ENCODE measurements at regions not wholly inside any gene's neighbourhood (a gene's known extent, or its start where the extent isn't known, plus 50 kb on each side); places are given as distances from the start of the nearest gene placed in this dataset.

- Histone ChIP-seq H3K4me3 (ENCODE audit: low read depth in 1 of 2, low read length in 2 of 2) (no peak overlapping the region), H3K4me1 (ENCODE audit: control insufficient read depth in 1 of 2, insufficient read depth in 2 of 2, low read length in 2 of 2) (peaks cover 0 to 8% of the 10 kb centered on the region in 2 donors), H3K27ac (ENCODE audit: low read length) (no peak overlapping the region), H3K27me3 (ENCODE audit: low read depth, low read length) (no peaks in the 10 kb centered on the region), H3K36me3 (ENCODE audit: control insufficient read depth in 1 of 2, insufficient read depth in 2 of 2, low read length in 2 of 2) (no peaks in the 10 kb centered on the region), H3K9me3 (ENCODE audit: control insufficient read depth in 1 of 2, low read length in 2 of 2) (no peaks in the 10 kb centered on the region)
These were observed 526.7 kb upstream of the FZD8 start for GRCh38 chr10:36168777-36169176.

DNA sequence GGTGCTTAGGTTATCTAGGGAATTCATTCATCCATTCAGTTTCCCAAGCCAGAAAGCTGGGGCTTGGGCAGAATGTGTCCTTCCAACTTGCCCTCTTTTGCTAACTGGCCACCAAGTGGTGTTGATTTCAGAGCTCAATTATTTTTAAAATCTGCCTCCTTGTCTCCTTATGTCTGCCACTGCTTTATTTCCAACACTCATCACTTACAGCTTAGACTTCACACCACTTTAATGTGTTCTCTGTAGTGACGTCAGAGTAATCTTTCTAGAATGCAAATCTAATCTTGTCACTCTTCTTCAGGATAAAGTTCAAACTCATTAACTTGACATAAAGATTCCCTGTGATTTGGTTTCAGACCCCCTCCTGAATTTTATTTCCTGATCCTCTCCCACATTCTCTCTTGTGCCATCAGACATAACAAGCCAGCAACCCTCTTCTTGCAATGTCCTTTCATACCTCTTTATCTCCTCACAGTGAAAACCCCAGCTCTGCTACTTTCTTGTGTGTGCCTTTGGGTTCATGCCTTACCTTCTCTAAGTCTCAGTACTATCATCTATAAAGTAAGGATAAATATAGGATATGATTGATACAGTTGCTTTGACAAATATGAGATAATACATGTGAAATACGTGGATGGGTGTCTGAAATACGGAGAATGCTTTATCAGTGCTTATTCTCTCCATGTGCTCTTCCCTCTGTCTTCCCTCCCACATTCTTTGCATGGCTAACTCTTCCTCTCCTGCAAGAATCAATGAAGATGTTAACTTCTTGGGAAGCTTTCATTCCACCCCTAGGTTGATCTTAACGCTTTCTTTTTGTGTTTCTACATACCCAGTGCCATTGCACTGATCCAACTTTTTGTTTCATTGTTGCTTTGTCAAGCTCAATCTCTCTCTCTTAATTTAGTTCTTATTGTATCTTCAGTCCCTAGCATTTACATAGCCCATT lies 522.7 kb upstream of the FZD8 start:
- Histone ChIP-seq H3K27me3 (ENCODE audit: low read depth, low read length) (no peaks in the 10 kb centered on the region), H3K36me3 (ENCODE audit: control insufficient read depth in 1 of 2, insufficient read depth in 2 of 2, low read length in 2 of 2) (no peaks in the 10 kb centered on the region), H3K9me3 (ENCODE audit: control insufficient read depth in 1 of 2, low read length in 2 of 2) (no peaks in the 10 kb centered on the region), H3K4me3 (ENCODE audit: low read depth in 1 of 2, low read length in 2 of 2) (no peak overlapping the region), H3K27ac (ENCODE audit: low read length) (no peak overlapping the region), H3K4me1 (ENCODE audit: control insufficient read depth in 1 of 2, insufficient read depth in 2 of 2, low read length in 2 of 2) (no peaks in the 10 kb centered on the region)

DNA sequence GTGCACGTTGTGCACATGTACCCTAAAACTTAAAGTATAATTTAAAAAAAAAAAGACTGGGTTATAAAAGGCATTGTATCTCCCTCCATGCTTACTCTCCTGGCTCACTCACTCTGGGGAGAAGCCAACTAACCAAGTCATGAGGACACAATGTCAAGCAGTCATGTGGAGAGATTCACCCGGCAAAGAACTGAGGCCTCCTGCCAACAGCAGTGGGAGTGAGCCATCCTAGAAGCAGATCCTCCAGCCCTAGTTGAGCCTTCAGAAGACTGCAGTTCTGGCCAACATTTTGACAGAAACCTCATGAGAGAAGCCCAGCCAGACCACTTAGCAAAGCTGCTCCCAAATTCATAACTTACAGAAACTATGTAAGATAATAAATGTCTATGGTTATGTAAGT lies 521.7 kb upstream of the FZD8 start:
- Histone ChIP-seq H3K36me3 (ENCODE audit: control insufficient read depth in 1 of 2, insufficient read depth in 2 of 2, low read length in 2 of 2) (no peaks in the 10 kb centered on the region), H3K27me3 (ENCODE audit: low read depth, low read length) (no peaks in the 10 kb centered on the region), H3K4me3 (ENCODE audit: low read depth in 1 of 2, low read length in 2 of 2) (no peak overlapping the region), H3K27ac (ENCODE audit: low read length) (no peak overlapping the region), H3K9me3 (ENCODE audit: control insufficient read depth in 1 of 2, low read length in 2 of 2) (no peaks in the 10 kb centered on the region), H3K4me1 (ENCODE audit: control insufficient read depth in 1 of 2, insufficient read depth in 2 of 2, low read length in 2 of 2) (no peaks in the 10 kb centered on the region)

GRCh38 chr10:36157486-36157885 lies 515.4 kb upstream of the FZD8 start:
- H3K36me3 ChIP-seq (ENCODE audit: control insufficient read depth in 1 of 2, insufficient read depth in 2 of 2, low read length in 2 of 2) = no peaks in the 10 kb centered on the region
- H3K4me1 ChIP-seq (ENCODE audit: control insufficient read depth in 1 of 2, insufficient read depth in 2 of 2, low read length in 2 of 2) = peaks cover 0 to 4% of the 10 kb centered on the region in 2 donors
- H3K4me3 ChIP-seq (ENCODE audit: low read depth in 1 of 2, low read length in 2 of 2) = no peak overlapping the region
- no peaks in the 10 kb centered on the region for H3K27me3 ChIP-seq (ENCODE audit: low read depth, low read length)
- no peaks in the 10 kb centered on the region for H3K9me3 ChIP-seq (ENCODE audit: control insufficient read depth in 1 of 2, low read length in 2 of 2)
- H3K27ac ChIP-seq (ENCODE audit: low read length) = no peak overlapping the region

DNA sequence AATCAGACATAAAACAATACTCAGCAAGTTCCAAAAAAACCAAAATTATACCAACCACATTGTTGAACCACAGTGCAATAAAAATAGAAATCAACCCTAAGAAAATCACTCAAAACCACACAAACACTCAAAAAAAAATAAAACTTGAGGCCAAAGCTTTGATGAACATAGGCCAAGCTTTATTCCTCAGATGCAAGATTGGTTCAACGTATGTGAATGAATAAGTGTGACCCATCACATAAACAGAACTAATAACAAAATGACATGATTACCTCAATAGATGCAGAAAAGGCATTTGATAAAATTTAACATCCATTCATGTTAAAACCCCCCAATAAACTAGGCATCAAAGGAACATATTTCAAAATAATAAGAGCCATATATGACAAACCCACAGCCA lies 506.1 kb upstream of the FZD8 start:
- Histone ChIP-seq H3K27ac (ENCODE audit: low read length) (no peak overlapping the region), H3K9me3 (ENCODE audit: control insufficient read depth in 1 of 2, low read length in 2 of 2) (no peaks in the 10 kb centered on the region), H3K36me3 (ENCODE audit: control insufficient read depth in 1 of 2, insufficient read depth in 2 of 2, low read length in 2 of 2) (no peaks in the 10 kb centered on the region), H3K4me1 (ENCODE audit: control insufficient read depth in 1 of 2, insufficient read depth in 2 of 2, low read length in 2 of 2) (no peaks in the 10 kb centered on the region), H3K27me3 (ENCODE audit: low read depth, low read length) (no peaks in the 10 kb centered on the region), H3K4me3 (ENCODE audit: low read depth in 1 of 2, low read length in 2 of 2) (no peak overlapping the region)

DNA sequence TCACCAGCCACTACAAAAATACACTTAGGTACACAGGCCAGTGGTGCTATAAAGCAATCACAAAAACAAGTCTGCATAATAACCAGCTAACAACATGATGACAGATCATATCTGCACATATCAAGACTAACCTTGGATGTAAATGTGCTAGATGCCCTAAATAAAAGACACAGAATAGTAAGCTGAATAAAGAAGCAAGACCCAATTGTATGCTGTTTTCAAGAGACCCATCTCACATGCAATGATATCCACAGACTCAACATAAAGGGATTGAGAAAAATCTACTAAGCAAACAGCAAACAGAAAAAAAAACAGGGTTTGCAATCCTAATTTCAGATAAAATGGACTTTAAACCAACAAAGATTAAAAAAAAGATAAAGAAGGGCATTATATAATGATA lies 505.4 kb upstream of the FZD8 start:
- no peaks in the 10 kb centered on the region for H3K36me3 ChIP-seq (ENCODE audit: control insufficient read depth in 1 of 2, insufficient read depth in 2 of 2, low read length in 2 of 2)
- no peaks in the 10 kb centered on the region for H3K4me1 ChIP-seq (ENCODE audit: control insufficient read depth in 1 of 2, insufficient read depth in 2 of 2, low read length in 2 of 2)
- no peak overlapping the region for H3K27ac ChIP-seq (ENCODE audit: low read length)
- H3K9me3 ChIP-seq (ENCODE audit: control insufficient read depth in 1 of 2, low read length in 2 of 2) = no peaks in the 10 kb centered on the region
- no peaks in the 10 kb centered on the region for H3K27me3 ChIP-seq (ENCODE audit: low read depth, low read length)
- H3K4me3 ChIP-seq (ENCODE audit: low read depth in 1 of 2, low read length in 2 of 2) = no peak overlapping the region

DNA sequence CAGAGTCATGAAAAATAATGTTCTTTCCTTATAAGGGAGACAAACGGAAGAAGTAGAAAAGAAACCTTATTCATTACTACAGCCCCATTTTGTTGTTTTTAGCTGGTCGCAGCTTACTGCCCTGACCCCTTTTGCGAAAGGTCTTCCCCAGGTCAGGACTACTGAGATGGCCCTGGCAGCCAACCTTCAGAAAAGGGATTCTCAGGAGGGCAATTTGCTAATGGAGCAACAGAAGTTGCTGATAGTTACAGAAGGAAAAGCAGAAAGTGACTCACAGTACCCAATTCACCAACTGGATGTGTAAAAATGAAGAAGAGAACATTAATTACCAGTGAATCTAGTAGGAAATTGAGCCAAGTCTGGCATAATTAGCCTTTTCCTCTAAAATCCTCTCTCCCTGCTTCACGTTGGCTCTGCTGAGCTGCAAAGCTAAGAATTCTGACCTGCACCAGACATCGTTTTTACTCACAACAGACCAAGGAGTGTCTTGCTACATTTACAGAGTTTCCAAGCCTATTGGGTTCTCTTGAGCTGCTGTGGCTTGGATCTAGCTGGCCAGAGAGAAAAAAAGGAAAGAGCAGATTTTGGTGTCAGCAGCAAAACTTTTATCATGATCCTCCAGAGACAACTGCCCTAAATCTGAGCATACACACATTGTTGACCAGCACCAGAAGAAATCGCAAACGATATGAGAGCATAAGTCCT lies 499.9 kb upstream of the FZD8 start:
- H3K27ac ChIP-seq (ENCODE audit: low read length) = no peak overlapping the region
- H3K27me3 ChIP-seq (ENCODE audit: low read depth, low read length) = no peaks in the 10 kb centered on the region
- H3K9me3 ChIP-seq (ENCODE audit: control insufficient read depth in 1 of 2, low read length in 2 of 2) = peaks cover 0 to 4% of the 10 kb centered on the region in 2 donors
- H3K4me1 ChIP-seq (ENCODE audit: control insufficient read depth in 1 of 2, insufficient read depth in 2 of 2, low read length in 2 of 2) = peaks cover 0 to 4% of the 10 kb centered on the region in 2 donors
- H3K36me3 ChIP-seq (ENCODE audit: control insufficient read depth in 1 of 2, insufficient read depth in 2 of 2, low read length in 2 of 2) = no peaks in the 10 kb centered on the region
- peak overlapping the region in 1 of 2 donors; percentile 18 for H3K4me3 ChIP-seq (ENCODE audit: low read depth in 1 of 2, low read length in 2 of 2)

- no peaks in the 10 kb centered on the region for H3K27me3 ChIP-seq (ENCODE audit: low read depth, low read length)
- no peaks in the 10 kb centered on the region for H3K4me1 ChIP-seq (ENCODE audit: control insufficient read depth in 1 of 2, insufficient read depth in 2 of 2, low read length in 2 of 2)
- no peak overlapping the region for H3K4me3 ChIP-seq (ENCODE audit: low read depth in 1 of 2, low read length in 2 of 2)
- no peak overlapping the region for H3K27ac ChIP-seq (ENCODE audit: low read length)
- H3K9me3 ChIP-seq (ENCODE audit: control insufficient read depth in 1 of 2, low read length in 2 of 2) = no peaks in the 10 kb centered on the region
- no peaks in the 10 kb centered on the region for H3K36me3 ChIP-seq (ENCODE audit: control insufficient read depth in 1 of 2, insufficient read depth in 2 of 2, low read length in 2 of 2)
These were observed 487.0 kb upstream of the FZD8 start for GRCh38 chr10:36129051-36129450.

DNA sequence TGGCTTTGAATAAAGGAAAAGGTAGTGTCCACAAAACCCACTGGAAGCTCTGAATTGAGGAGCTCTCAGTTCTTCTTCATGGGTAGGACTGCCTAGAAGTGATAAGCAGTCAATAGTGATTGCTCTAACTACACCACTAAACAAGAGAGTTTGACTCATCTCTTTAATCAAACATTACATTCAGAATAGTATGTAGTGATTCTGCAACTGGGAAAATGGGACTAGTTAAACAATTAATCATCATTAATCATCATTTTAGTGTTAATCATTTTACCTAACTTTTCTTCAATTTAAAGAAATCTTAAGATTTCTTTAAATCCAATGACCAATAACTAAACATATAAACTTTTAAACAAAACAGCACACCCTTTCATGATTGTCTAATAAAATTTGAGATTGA lies 484.0 kb upstream of the FZD8 start:
- no peaks in the 10 kb centered on the region for H3K27me3 ChIP-seq (ENCODE audit: low read depth, low read length)
- no peaks in the 10 kb centered on the region for H3K4me1 ChIP-seq (ENCODE audit: control insufficient read depth in 1 of 2, insufficient read depth in 2 of 2, low read length in 2 of 2)
- no peaks in the 10 kb centered on the region for H3K9me3 ChIP-seq (ENCODE audit: control insufficient read depth in 1 of 2, low read length in 2 of 2)
- H3K27ac ChIP-seq (ENCODE audit: low read length) = no peak overlapping the region
- no peak overlapping the region for H3K4me3 ChIP-seq (ENCODE audit: low read depth in 1 of 2, low read length in 2 of 2)
- H3K36me3 ChIP-seq (ENCODE audit: control insufficient read depth in 1 of 2, insufficient read depth in 2 of 2, low read length in 2 of 2) = no peaks in the 10 kb centered on the region

- Histone ChIP-seq H3K4me3 (ENCODE audit: low read depth in 1 of 2, low read length in 2 of 2) (no peak overlapping the region), H3K27ac (ENCODE audit: low read length) (no peak overlapping the region), H3K36me3 (ENCODE audit: control insufficient read depth in 1 of 2, insufficient read depth in 2 of 2, low read length in 2 of 2) (no peaks in the 10 kb centered on the region), H3K27me3 (ENCODE audit: low read depth, low read length) (no peaks in the 10 kb centered on the region), H3K4me1 (ENCODE audit: control insufficient read depth in 1 of 2, insufficient read depth in 2 of 2, low read length in 2 of 2) (peaks cover 0 to 28% of the 10 kb centered on the region in 2 donors), H3K9me3 (ENCODE audit: control insufficient read depth in 1 of 2, low read length in 2 of 2) (no peaks in the 10 kb centered on the region)
These were observed 477.4 kb upstream of the FZD8 start for GRCh38 chr10:36119455-36119854.

GRCh38 chr10:36118314-36118713 lies 476.2 kb upstream of the FZD8 start:
- Histone ChIP-seq H3K27me3 (ENCODE audit: low read depth, low read length) (no peaks in the 10 kb centered on the region), H3K27ac (ENCODE audit: low read length) (no peak overlapping the region), H3K4me1 (ENCODE audit: control insufficient read depth in 1 of 2, insufficient read depth in 2 of 2, low read length in 2 of 2) (peaks cover 0 to 28% of the 10 kb centered on the region in 2 donors), H3K9me3 (ENCODE audit: control insufficient read depth in 1 of 2, low read length in 2 of 2) (no peaks in the 10 kb centered on the region), H3K36me3 (ENCODE audit: control insufficient read depth in 1 of 2, insufficient read depth in 2 of 2, low read length in 2 of 2) (no peaks in the 10 kb centered on the region), H3K4me3 (ENCODE audit: low read depth in 1 of 2, low read length in 2 of 2) (peak overlapping the region in 1 of 2 donors; percentile 10)

All from muscle layer of duodenum (tissue), 2 donors.